Endothelial cell of umbilical vein (primary cell): ENCODE measurements at regions not wholly inside any gene's neighbourhood (a gene's known extent, or its start where the extent isn't known, plus 50 kb on each side); places are given as distances from the start of the nearest gene placed in this dataset.

Source experiments
- BruUV-seq: library from RNA; stranded (reverse); fragments of 400-500 nt; replicated peaks from 2 replicates; lab custom pipeline; 2021; lab: Mats Ljungman, UMichigan
- CTCF ChIA-PET: fragments of 300-600, 350-600 bp; sonication (Branson Sonifier 250); formaldehyde crosslinking; loops from one replicate; lab custom pipeline; 2021; ENCODE audit warnings: antibody characterized with exemption, inconsistent platforms; lab: Charles Lee
- POLR2A ChIA-PET: fragments of 300-600, 350-600 bp; sonication (Branson Sonifier 250); formaldehyde crosslinking; loops from one replicate; lab custom pipeline; 2021; ENCODE audit warnings: antibody characterized with exemption, inconsistent platforms; lab: Charles Lee
- DNase-seq: peaks from one replicate; pipeline ENCODE4 v3.0.0-alpha.2; 2011; ENCODE audit warnings: low read depth, low spot score
- FAIRE-seq: peaks from 2 replicates; lab custom pipeline; 2011; peaks lifted over from hg19 to GRCh38; lab: Jason Lieb, UNC
- H2AFZ ChIP-seq: 2 replicates; pipeline ENCODE4 v1.6.0; 2012; ENCODE audit warnings: low read depth, low read length, control low read depth, inconsistent platforms
- H3K27ac ChIP-seq: 2 replicates; pipeline ENCODE4 v1.5.1; 2011; ENCODE audit warnings: low read depth, mild to moderate bottlenecking, control low read depth, low read length, moderate library complexity; ENCODE audit not compliant: insufficient read depth
- H3K27me3 ChIP-seq, 2 experiments: 2 replicates each; pipeline versions ENCODE4 v1.6.0 to v1.6.1; 2011; ENCODE audit warnings: low read length in 2 of 2, mixed read lengths in 1 of 2; ENCODE audit not compliant: control insufficient read depth in 2 of 2, insufficient read depth in 2 of 2
- H3K36me3 ChIP-seq, 2 experiments: 2 replicates in 1 of 2; 3 replicates in 1 of 2; pipeline ENCODE4 v1.5.1; 2011; ENCODE audit warnings: low read length in 2 of 2, mild to moderate bottlenecking in 1 of 2, moderate library complexity in 1 of 2; ENCODE audit not compliant: control insufficient read depth in 2 of 2, insufficient read depth in 2 of 2; ENCODE audit errors: extremely low read depth in 1 of 2
- H3K4me1 ChIP-seq: 3 replicates; pipeline ENCODE4 v1.5.1; 2011; ENCODE audit warnings: mild to moderate bottlenecking, low read length; ENCODE audit not compliant: control insufficient read depth, insufficient read depth; ENCODE audit errors: extremely low read depth
- H3K4me2 ChIP-seq: 2 replicates; pipeline ENCODE4 v1.6.1; 2011; ENCODE audit warnings: low read length, control low read depth, mixed read lengths; ENCODE audit not compliant: insufficient read depth
- H3K4me3 ChIP-seq, 3 experiments: fragments of 200-600 bp in 1 of 3; sonication (generic), shearing (Covaris generic) in 1 of 3; replicated peaks in 1 of 3; 2 replicates each; pipeline ENCODE4 v1.5.1; 2011 to 2016; ENCODE audit warnings: control low read depth in 3 of 3, low read length in 3 of 3, mild to moderate bottlenecking in 2 of 3, inconsistent platforms in 1 of 3, low read depth in 1 of 3, moderate library complexity in 1 of 3; ENCODE audit not compliant: insufficient read depth in 1 of 3
- H3K79me2 ChIP-seq: 2 replicates; pipeline ENCODE4 v1.6.0; 2012; ENCODE audit warnings: low read length, inconsistent platforms; ENCODE audit not compliant: control insufficient read depth, insufficient read depth
- H3K9ac ChIP-seq: replicated peaks from 2 replicates; pipeline ENCODE3; 2011; ENCODE audit warnings: low read length, control low read depth; ENCODE audit not compliant: insufficient read depth; ENCODE audit errors: extremely low read depth
- H3K9me1 ChIP-seq: replicated peaks from 3 replicates; pipeline ENCODE4 v1.6.0; 2011; ENCODE audit warnings: mild to moderate bottlenecking, low read length; ENCODE audit not compliant: control insufficient read depth, insufficient read depth; ENCODE audit errors: extremely low read depth
- H3K9me3 ChIP-seq: replicated peaks from 2 replicates; pipeline ENCODE4 v1.5.1; 2012; ENCODE audit warnings: low read length, inconsistent platforms; ENCODE audit not compliant: control insufficient read depth, insufficient read depth
- H4K20me1 ChIP-seq: replicated peaks from 2 replicates; pipeline ENCODE3; 2011; ENCODE audit warnings: mild to moderate bottlenecking, low read length; ENCODE audit not compliant: control insufficient read depth, insufficient read depth; ENCODE audit errors: extremely low read depth
- CTCF ChIP-seq, 2 donors: IDR thresholded peaks; 1 replicate in 1 of 2; 2 replicates in 1 of 2; pipeline ENCODE4 v1.5.1; 2011; ENCODE audit warnings: low read length in 2 of 2, mild to moderate bottlenecking in 2 of 2, moderate library complexity in 2 of 2, control low read depth in 1 of 2, inconsistent platforms in 1 of 2, low read depth in 1 of 2; ENCODE audit not compliant: insufficient read depth in 1 of 2; ENCODE audit errors: extremely low read depth in 1 of 2
- EZH2 ChIP-seq: IDR thresholded peaks from 2 replicates; pipeline ENCODE4 v1.6.1; 2012; ENCODE audit warnings: borderline replicate concordance, low read depth, mild to moderate bottlenecking, moderate library complexity, low read length, inconsistent platforms; ENCODE audit not compliant: severe bottlenecking
- FOS ChIP-seq: IDR thresholded peaks from 2 replicates; pipeline ENCODE4 v1.6.1; 2011; ENCODE audit warnings: mild to moderate bottlenecking, low read length, moderate library complexity, borderline replicate concordance; ENCODE audit not compliant: insufficient read depth
- GATA2 ChIP-seq: IDR thresholded peaks from 2 replicates; pipeline ENCODE4 v1.7.0; 2011; ENCODE audit warnings: low read depth, mild to moderate bottlenecking, moderate library complexity, mixed read lengths, low read length; ENCODE audit not compliant: insufficient read length, insufficient read depth
- JUN ChIP-seq: IDR thresholded peaks from 2 replicates; pipeline ENCODE4 v1.6.1; 2011; ENCODE audit warnings: borderline replicate concordance, low read depth; ENCODE audit not compliant: insufficient read length, insufficient read depth
- MYC ChIP-seq: IDR thresholded peaks from one replicate; pipeline ENCODE4 v1.6.1; 2011; ENCODE audit warnings: mild to moderate bottlenecking, low read depth, low read length
- POLR2A ChIP-seq: IDR thresholded peaks from 2 replicates; pipeline ENCODE4 v1.6.1; 2012; ENCODE audit warnings: low read depth, mild to moderate bottlenecking, control low read depth, low read length
- POLR2AphosphoS5 ChIP-seq: IDR thresholded peaks from 2 replicates; pipeline ENCODE4 v1.6.1; 2012; ENCODE audit warnings: low read depth, mild to moderate bottlenecking, control low read depth, low read length, moderate library complexity; ENCODE audit not compliant: insufficient read depth
- dilution Hi-C: fragments of 300-500 bp; cut with MboI; formaldehyde crosslinking; loops from one replicate; pipeline ENCODE4 v1.15.0; 2019; ENCODE audit warnings: low sequenced_read_pairs; ENCODE audit not compliant: extremely low pct_ligation_motif_present
- intact Hi-C: fragments of 100-400 bp; cut with micrococcal nuclease; formaldehyde crosslinking; loops from one replicate; pipeline ENCODE4 v1.10.0; 2022
- TF ChIP-seq, protein P1 (sequence below): IDR thresholded peaks from 2 replicates; pipeline ENCODE4 v1.6.1; 2011; ENCODE audit not compliant: insufficient read depth, insufficient read length

GRCh38 chr1:55338448-55338820 is 123.3 kb upstream of the USP24 start:
- dilution Hi-C loops = no loop called here
- TF ChIP-seq POLR2AphosphoS5 (no peak), POLR2A (no peak), MYC (no peak), JUN (no peak), FOS (no peak), GATA2 (no peak), EZH2 (no peak), CTCF (IDR thresholded peaks at IDR 0.05; ENCODE audit: extremely low read depth in 1 of 2, insufficient read depth in 1 of 2, low read depth in 1 of 2, low read length in 2 of 2) (no peak)
- TF ChIP-seq, protein P1, sequence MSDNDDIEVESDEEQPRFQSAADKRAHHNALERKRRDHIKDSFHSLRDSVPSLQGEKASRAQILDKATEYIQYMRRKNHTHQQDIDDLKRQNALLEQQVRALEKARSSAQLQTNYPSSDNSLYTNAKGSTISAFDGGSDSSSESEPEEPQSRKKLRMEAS = no peak
- H3K27me3 ChIP-seq = no peaks in the 10 kb centered on the region
- no peaks in the 10 kb centered on the region for H3K9me3 ChIP-seq
- H2AFZ ChIP-seq = no peak overlapping the region
- no peaks in the 10 kb centered on the region for H3K9me1 ChIP-seq
- ChIA-PET POLR2A (interaction anchor here (0.9 kb wide), 1 partner anchor 21 kb away, joined by 3 read pairs; no protein-coding TSS in a partner anchor), CTCF (interaction anchor here (0.5 to 3.6 kb wide), 40 partner anchors 8 to 1483 kb away, joined by 3 to 192 read pairs (median 5); partner anchors contain the start of gene PLPP3)
- intact Hi-C loops = loop anchor here (1.0 to 5.0 kb wide), 7 partner anchors 28 to 1247 kb away; partner anchors contain the start of gene USP24
- no peak overlapping the region for H3K4me3 ChIP-seq
- no peak overlapping the region for H3K27ac ChIP-seq
- H3K9ac ChIP-seq = no peak overlapping the region
- H3K4me2 ChIP-seq = no peak overlapping the region
- no peak for FAIRE-seq
- no peaks in the 10 kb centered on the region for H3K36me3 ChIP-seq
- peaks cover 11% of the 10 kb centered on the region for H3K4me1 ChIP-seq
- no peaks in the 10 kb centered on the region for H4K20me1 ChIP-seq
- no peak for DNase-seq
- no TSS peak for BruUV-seq
- H3K79me2 ChIP-seq = no peaks in the 10 kb centered on the region
